A549 (cell line): ENCODE measurements at regions not wholly inside any gene's neighbourhood (a gene's known extent, or its start where the extent isn't known, plus 50 kb on each side); places are given as distances from the start of the nearest gene placed in this dataset.

Source experiments
- ATAC-seq, 2 experiments: fragments of 200-7000 bp in 1 of 2; fragments of >200 bp in 1 of 2; cut with Nextera tagmentation in 1 of 2; cut with Tn5 transposase in 1 of 2; 3 replicates each; pipeline versions ENCODE4 v1.8.0 to v1.9.1; 2018 to 2020; ENCODE audit warnings: mild to moderate bottlenecking in 1 of 2, moderate library complexity in 1 of 2
- CTCF ChIA-PET: fragments of 300-600 bp; sonication (Branson Sonifier 250); formaldehyde crosslinking; extraction: SDS; loops from one replicate; lab custom pipeline; 2021; ENCODE audit warnings: antibody characterized with exemption, inconsistent platforms; lab: Yijun Ruan, JAX
- POLR2A ChIA-PET: fragments of 350-600 bp; formaldehyde crosslinking; extraction: SDS; loops from one replicate; lab custom pipeline; 2021; ENCODE audit warnings: antibody characterized with exemption, inconsistent platforms; lab: Yijun Ruan, JAX
- DNase-seq, 2 experiments: peaks; one replicate each; pipeline versions ENCODE4 v3.0.0 to v3.0.0-alpha.2; 2011 to 2016; ENCODE audit warnings: low read depth in 1 of 2, low spot score in 1 of 2
- FAIRE-seq: peaks from 2 replicates; lab custom pipeline; 2011; peaks lifted over from hg19 to GRCh38; lab: Jason Lieb, UNC
- H3K27ac ChIP-seq, 2 experiments: fragments of >200 bp; sonication (Bioruptor Twin); formaldehyde crosslinking; 3 replicates each; pipeline ENCODE4 v1.5.1; 2016 to 2017
- H3K4me1 ChIP-seq: fragments of >200 bp; sonication (Bioruptor Twin); formaldehyde crosslinking; 3 replicates; pipeline ENCODE4 v1.6.1; 2016
- H3K4me2 ChIP-seq: fragments of >200 bp; sonication (Bioruptor Twin); formaldehyde crosslinking; 3 replicates; pipeline ENCODE4 v1.6.1; 2016
- H3K4me3 ChIP-seq: fragments of >200 bp; sonication (Bioruptor Twin); formaldehyde crosslinking; 3 replicates; pipeline ENCODE4 v1.5.1; 2016
- H3K9me3 ChIP-seq: fragments of >200 bp; sonication (Bioruptor Twin); formaldehyde crosslinking; 3 replicates; pipeline ENCODE4 v1.6.1; 2016
- BHLHE40 ChIP-seq: IDR thresholded peaks from 2 replicates; pipeline ENCODE4 v1.6.1; 2012; ENCODE audit warnings: low read depth, low read length, inconsistent platforms
- CBX2 ChIP-seq: fragments of 200-600 bp; sonication (generic); IDR thresholded peaks from 2 replicates; pipeline ENCODE4 v1.6.1; 2016; ENCODE audit warnings: low read depth, mild to moderate bottlenecking, borderline replicate concordance
- CBX8 ChIP-seq: fragments of 200-600 bp; sonication (generic); IDR thresholded peaks from 2 replicates; pipeline ENCODE4 v1.6.1; 2016
- CEBPB ChIP-seq, 2 experiments: fragments of >200 bp in 1 of 2; sonication (Bioruptor Twin) in 1 of 2; formaldehyde crosslinking in 1 of 2; IDR thresholded peaks; 2 replicates each; pipeline ENCODE4 v1.6.1; 2012 to 2016
- CHD4 ChIP-seq: fragments of 200-600 bp; sonication (generic); IDR thresholded peaks from 2 replicates; pipeline ENCODE4 v1.6.1; 2016; ENCODE audit warnings: antibody characterized with exemption, mild to moderate bottlenecking, borderline replicate concordance
- EHF ChIP-seq: fragments of 250-450 bp; sonication (Bioruptor Pico); IDR thresholded peaks from 2 replicates; pipeline ENCODE4 v1.5.0; 2020; ENCODE audit warnings: mild to moderate bottlenecking
- ESRRA ChIP-seq: fragments of 150-350 bp; IDR thresholded peaks from 2 replicates; pipeline ENCODE4 v1.6.1; 2014; ENCODE audit warnings: mild to moderate bottlenecking, low read length, borderline replicate concordance
- FOSB ChIP-seq: fragments of 250-450 bp; sonication (Bioruptor Pico); IDR thresholded peaks from 2 replicates; pipeline ENCODE4 v1.5.0; 2020; ENCODE audit warnings: mild to moderate bottlenecking, moderate library complexity
- FOSL2 ChIP-seq, 2 experiments: fragments of 450-650 bp in 1 of 2; fragments of >200 bp in 1 of 2; sonication (Bioruptor Twin) in 1 of 2; formaldehyde crosslinking; IDR thresholded peaks; 2 replicates each; pipeline versions ENCODE4 v1.5.0 to v1.6.1; 2016 to 2020; ENCODE audit warnings: mild to moderate bottlenecking in 1 of 2, moderate library complexity in 1 of 2
- FOXS1 ChIP-seq: fragments of 250-450 bp; sonication (Bioruptor Pico); IDR thresholded peaks from 2 replicates; pipeline ENCODE4 v1.5.0; 2020; ENCODE audit warnings: mild to moderate bottlenecking, moderate library complexity
- HDAC2 ChIP-seq: fragments of 200-600 bp; sonication (generic); IDR thresholded peaks from 2 replicates; pipeline ENCODE4 v1.6.1; 2016
- HOXA7 ChIP-seq: fragments of 250-450 bp; sonication (Bioruptor Pico); IDR thresholded peaks from 2 replicates; pipeline ENCODE4 v1.5.0; 2020; ENCODE audit warnings: mild to moderate bottlenecking, moderate library complexity
- HOXB13 ChIP-seq: fragments of 250-450 bp; sonication (Bioruptor Pico); IDR thresholded peaks from 2 replicates; pipeline ENCODE4 v1.5.0; 2020; ENCODE audit warnings: low read depth, mild to moderate bottlenecking, moderate library complexity
- HOXB5 ChIP-seq: fragments of 250-450 bp; sonication (Bioruptor Pico); IDR thresholded peaks from 2 replicates; pipeline ENCODE4 v1.5.0; 2020; ENCODE audit warnings: mild to moderate bottlenecking, moderate library complexity
- JUNB ChIP-seq: fragments of >200 bp; sonication (Bioruptor Twin); formaldehyde crosslinking; IDR thresholded peaks from 2 replicates; pipeline ENCODE4 v1.6.1; 2016
- MAFK ChIP-seq: fragments of 450-650 bp; IDR thresholded peaks from 2 replicates; pipeline ENCODE4 v1.6.1; 2014; ENCODE audit not compliant: partially characterized antibody
- MYC ChIP-seq: IDR thresholded peaks from 2 replicates; pipeline ENCODE4 v1.6.1; 2012; ENCODE audit warnings: mild to moderate bottlenecking, inconsistent platforms, low read length, improper control_type of control experiment, borderline replicate concordance
- NPAS2 ChIP-seq: fragments of 250-450 bp; sonication (Bioruptor Pico); IDR thresholded peaks from 2 replicates; pipeline ENCODE4 v1.8.0; 2022; ENCODE audit warnings: mild to moderate bottlenecking, moderate library complexity, borderline replicate concordance
- NR3C1 ChIP-seq: fragments of >200 bp; sonication (Bioruptor Twin); formaldehyde crosslinking; IDR thresholded peaks from 3 replicates; pipeline ENCODE4 v1.6.1; 2017
- POLR2A ChIP-seq: IDR thresholded peaks from 2 replicates; pipeline ENCODE4 v1.6.1; 2012; ENCODE audit warnings: mild to moderate bottlenecking, low read length
- POLR2AphosphoS2 ChIP-seq: conservative IDR thresholded peaks from 2 replicates; pipeline ENCODE4 v1.6.1; 2012; ENCODE audit warnings: low read length, improper control_type of control experiment, inconsistent platforms
- RAD21 ChIP-seq, 2 experiments: fragments of >200 bp in 1 of 2; sonication (Bioruptor Twin) in 1 of 2; formaldehyde crosslinking in 1 of 2; IDR thresholded peaks in 1 of 2; conservative IDR thresholded peaks in 1 of 2; 2 replicates in 1 of 2; 3 replicates in 1 of 2; pipeline ENCODE4 v1.6.1; 2012 to 2018; ENCODE audit warnings: inconsistent platforms in 1 of 2
- RARB ChIP-seq: fragments of 250-450 bp; sonication (Bioruptor Pico); IDR thresholded peaks from 2 replicates; pipeline ENCODE4 v1.8.0; 2021; ENCODE audit warnings: mild to moderate bottlenecking, moderate library complexity
- RFX5 ChIP-seq: fragments of 450-650 bp; IDR thresholded peaks from 2 replicates; pipeline ENCODE4 v1.7.1; 2014; ENCODE audit warnings: antibody characterized with exemption, mild to moderate bottlenecking, moderate library complexity
- TP53 ChIP-seq: fragments of 250-450 bp; sonication (Bioruptor Pico); IDR thresholded peaks from 2 replicates; pipeline ENCODE4 v1.5.0; 2021; ENCODE audit warnings: mild to moderate bottlenecking, moderate library complexity
- ZNF302 ChIP-seq: fragments of 250-450 bp; sonication (Bioruptor Pico); IDR thresholded peaks from 2 replicates; pipeline ENCODE4 v1.9.0; 2021; ENCODE audit warnings: inconsistent platforms, mild to moderate bottlenecking, moderate library complexity
- WGBS: methylation state at CpG from one replicate; pipeline ENCODE4 v1.1.6; 2017; ENCODE audit errors: missing lambda C conversion rate; 5-methylcytosine and 5-hydroxymethylcytosine counted together
- TF ChIP-seq, protein P1 (sequence below): IDR thresholded peaks from 2 replicates; pipeline ENCODE4 v1.6.1; 2012; ENCODE audit warnings: low read depth, borderline replicate concordance
- TF ChIP-seq, protein P2 (sequence below): fragments of >200 bp; sonication (Bioruptor Twin); formaldehyde crosslinking; IDR thresholded peaks from 3 replicates; pipeline ENCODE4 v1.6.1; 2016
- TF ChIP-seq, protein P3 (sequence below): fragments of 150-350 bp; IDR thresholded peaks from 2 replicates; pipeline ENCODE4 v1.6.1; 2014; ENCODE audit warnings: low read depth, mild to moderate bottlenecking, low read length
- TF ChIP-seq, protein P4 (sequence below): IDR thresholded peaks from 2 replicates; pipeline ENCODE4 v1.6.1; 2012
- TF ChIP-seq, protein P5 (sequence below): fragments of >200 bp; sonication (Bioruptor Twin); formaldehyde crosslinking; IDR thresholded peaks from 2 replicates; pipeline ENCODE4 v1.6.1; 2016

DNA sequence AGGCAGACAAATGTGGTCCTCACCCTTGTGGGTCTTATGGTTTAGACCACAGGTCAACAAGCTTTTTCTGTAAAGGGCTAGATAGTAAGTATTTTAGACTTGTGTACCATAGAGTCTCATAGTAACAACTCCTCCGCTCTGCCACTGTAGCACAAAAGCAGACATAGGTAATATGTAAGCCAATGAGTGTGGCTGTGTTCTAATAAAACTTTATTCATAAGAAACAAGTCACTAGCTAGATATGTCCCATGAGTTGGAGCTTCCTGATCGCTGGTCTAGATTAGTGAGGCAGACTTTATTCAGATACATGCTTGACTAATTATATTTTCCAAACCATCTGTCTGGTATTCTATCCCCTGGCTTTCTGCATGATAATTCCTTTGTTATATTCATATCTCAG, 196.4 kb upstream of the TSHZ2 start:
- no peak for DNase-seq
- TF ChIP-seq ZNF302 (CRISPR knock-in tag), result no peak
- TF ChIP-seq RFX5, result no peak
- TF ChIP-seq MAFK, result no peak
- no peak for TF ChIP-seq CBX8
- no peak for TF ChIP-seq CEBPB (IDR thresholded peaks at IDR 0.05)
- TF ChIP-seq HDAC2, result no peak
- no peak for TF ChIP-seq MYC
- no peak for TF ChIP-seq NPAS2 (CRISPR knock-in tag)
- TF ChIP-seq POLR2AphosphoS2, result no peak
- no peak for TF ChIP-seq BHLHE40
- 4% methylated on average over 2 of the region's 2 CpGs for WGBS
- FAIRE-seq, result no peak
- Histone ChIP-seq H3K4me2 (no peak overlapping the region), H3K4me1 (no peaks in the 10 kb centered on the region), H3K9me3 (no peaks in the 10 kb centered on the region), H3K27ac (no peak overlapping the region), H3K4me3 (no peak overlapping the region)
- no peak for ATAC-seq
- ChIA-PET POLR2A (no interaction called here), CTCF (interaction anchor here (0.6 to 1.1 kb wide), 2 partner anchors 13 to 33 kb away, joined by 3 read pairs; no protein-coding TSS in a partner anchor)

DNA sequence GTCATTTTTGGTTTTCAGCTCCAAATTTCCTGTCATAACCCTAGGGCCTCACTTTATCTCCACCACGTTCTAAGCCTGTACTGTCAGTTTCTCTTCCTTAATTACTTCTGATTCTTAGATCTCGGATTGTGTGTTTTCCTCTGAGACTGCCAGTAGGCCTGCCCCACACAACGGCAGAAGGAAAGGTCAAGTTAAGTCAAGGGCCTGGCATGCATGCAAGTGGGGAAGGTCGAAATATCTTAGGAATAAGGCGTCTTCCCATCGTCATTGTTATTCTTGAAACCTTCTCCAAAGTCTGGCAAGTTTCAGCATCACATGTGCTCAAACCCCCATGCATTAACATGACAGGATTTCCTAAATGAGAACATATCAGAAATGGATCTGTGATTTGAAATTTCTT, 203.5 kb upstream of the TSHZ2 start:
- Histone ChIP-seq H3K27ac (no peak overlapping the region), H3K4me3 (no peak overlapping the region), H3K4me1 (no peaks in the 10 kb centered on the region), H3K9me3 (no peaks in the 10 kb centered on the region), H3K4me2 (no peak overlapping the region)
- FAIRE-seq, result no peak
- TF ChIP-seq, protein P1, sequence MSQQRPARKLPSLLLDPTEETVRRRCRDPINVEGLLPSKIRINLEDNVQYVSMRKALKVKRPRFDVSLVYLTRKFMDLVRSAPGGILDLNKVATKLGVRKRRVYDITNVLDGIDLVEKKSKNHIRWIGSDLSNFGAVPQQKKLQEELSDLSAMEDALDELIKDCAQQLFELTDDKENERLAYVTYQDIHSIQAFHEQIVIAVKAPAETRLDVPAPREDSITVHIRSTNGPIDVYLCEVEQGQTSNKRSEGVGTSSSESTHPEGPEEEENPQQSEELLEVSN, result no peak
- TF ChIP-seq FOSL2 (IDR thresholded peaks at IDR 0.05) (no peak), FOSL2 (CRISPR knock-in tag; IDR thresholded peaks at IDR 0.05) (no peak), JUNB (no peak), NR3C1 (no peak), RAD21 (conservative IDR thresholded peaks at IDR 0.05 in 1 of 2, IDR thresholded peaks at IDR 0.05 in 1 of 2) (no peak), POLR2A (no peak), CBX2 (no peak), CHD4 (no peak), RARB (CRISPR knock-in tag) (no peak), RFX5 (no peak), TP53 (CRISPR knock-in tag) (no peak), HOXA7 (CRISPR knock-in tag) (no peak), HOXB13 (no peak), MAFK (no peak)
- TF ChIP-seq, protein P2, sequence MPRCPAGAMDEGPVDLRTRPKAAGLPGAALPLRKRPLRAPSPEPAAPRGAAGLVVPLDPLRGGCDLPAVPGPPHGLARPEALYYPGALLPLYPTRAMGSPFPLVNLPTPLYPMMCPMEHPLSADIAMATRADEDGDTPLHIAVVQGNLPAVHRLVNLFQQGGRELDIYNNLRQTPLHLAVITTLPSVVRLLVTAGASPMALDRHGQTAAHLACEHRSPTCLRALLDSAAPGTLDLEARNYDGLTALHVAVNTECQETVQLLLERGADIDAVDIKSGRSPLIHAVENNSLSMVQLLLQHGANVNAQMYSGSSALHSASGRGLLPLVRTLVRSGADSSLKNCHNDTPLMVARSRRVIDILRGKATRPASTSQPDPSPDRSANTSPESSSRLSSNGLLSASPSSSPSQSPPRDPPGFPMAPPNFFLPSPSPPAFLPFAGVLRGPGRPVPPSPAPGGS, result no peak
- DNase-seq, result no peak
- ChIA-PET POLR2A (no interaction called here), CTCF (no interaction called here)
- 4% methylated on average over 6 of the region's 6 CpGs for WGBS
- no peak for ATAC-seq

DNA sequence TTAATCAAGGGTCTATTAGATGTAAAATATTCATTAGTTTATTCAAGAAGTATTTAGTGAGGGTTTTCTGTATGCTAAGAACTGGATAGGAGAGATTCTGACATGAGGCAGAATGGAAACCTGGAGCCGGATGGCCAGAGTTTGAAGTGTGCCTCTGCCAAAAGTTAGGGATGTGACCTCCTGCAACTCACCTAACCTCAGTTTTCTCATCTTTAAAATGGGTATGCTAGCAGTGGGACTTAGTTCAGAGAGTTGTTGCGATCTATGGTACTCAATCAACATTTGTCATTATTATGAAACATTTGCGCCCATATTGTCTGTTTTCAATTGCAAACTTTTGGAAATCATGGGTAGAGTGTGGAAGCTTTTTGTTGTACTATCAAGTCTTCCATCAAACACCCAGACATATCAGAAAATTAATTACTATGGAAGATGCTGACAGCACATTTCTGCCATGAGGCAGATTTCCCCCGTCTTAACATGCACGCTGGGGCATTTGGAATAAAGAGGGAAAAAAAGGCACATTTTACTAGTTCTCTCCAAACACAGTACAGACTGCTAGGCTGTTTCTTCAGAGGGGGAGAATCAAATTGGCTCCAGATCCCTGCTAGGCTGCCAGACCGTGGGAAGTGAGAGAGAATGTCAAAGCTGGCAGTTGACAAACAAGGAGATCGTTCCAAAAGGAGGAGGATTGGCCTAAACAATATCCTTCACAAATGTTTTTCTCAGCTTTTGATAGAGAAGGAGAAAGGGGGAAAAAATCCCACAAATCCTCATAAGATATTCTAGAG, 205.3 kb upstream of the TSHZ2 start:
- DNase-seq, result no peak
- no peak for ATAC-seq
- 43% methylated on average over 7 of the region's 7 CpGs for WGBS
- Histone ChIP-seq H3K4me2 (no peak overlapping the region), H3K9me3 (no peaks in the 10 kb centered on the region), H3K4me1 (no peaks in the 10 kb centered on the region), H3K4me3 (no peak overlapping the region), H3K27ac (no peak overlapping the region)
- FAIRE-seq, result no peak
- CTCF ChIA-PET, result no interaction called here
- POLR2A ChIA-PET, result no interaction called here
- no peak for TF ChIP-seq FOXS1 (CRISPR knock-in tag)
- TF ChIP-seq, protein P3, sequence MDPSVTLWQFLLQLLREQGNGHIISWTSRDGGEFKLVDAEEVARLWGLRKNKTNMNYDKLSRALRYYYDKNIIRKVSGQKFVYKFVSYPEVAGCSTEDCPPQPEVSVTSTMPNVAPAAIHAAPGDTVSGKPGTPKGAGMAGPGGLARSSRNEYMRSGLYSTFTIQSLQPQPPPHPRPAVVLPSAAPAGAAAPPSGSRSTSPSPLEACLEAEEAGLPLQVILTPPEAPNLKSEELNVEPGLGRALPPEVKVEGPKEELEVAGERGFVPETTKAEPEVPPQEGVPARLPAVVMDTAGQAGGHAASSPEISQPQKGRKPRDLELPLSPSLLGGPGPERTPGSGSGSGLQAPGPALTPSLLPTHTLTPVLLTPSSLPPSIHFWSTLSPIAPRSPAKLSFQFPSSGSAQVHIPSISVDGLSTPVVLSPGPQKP, result no peak
- no peak for TF ChIP-seq EHF (CRISPR knock-in tag)
- no peak for TF ChIP-seq RARB (CRISPR knock-in tag)
- TF ChIP-seq, protein P4, sequence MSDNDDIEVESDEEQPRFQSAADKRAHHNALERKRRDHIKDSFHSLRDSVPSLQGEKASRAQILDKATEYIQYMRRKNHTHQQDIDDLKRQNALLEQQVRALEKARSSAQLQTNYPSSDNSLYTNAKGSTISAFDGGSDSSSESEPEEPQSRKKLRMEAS, result no peak
- no peak for TF ChIP-seq HOXB5 (CRISPR knock-in tag)
- no peak for TF ChIP-seq NPAS2 (CRISPR knock-in tag)
- TF ChIP-seq ESRRA, result no peak
- no peak for TF ChIP-seq FOSB
- no peak for TF ChIP-seq NR3C1
- TF ChIP-seq, protein P1, result no peak
- TF ChIP-seq, protein P5, sequence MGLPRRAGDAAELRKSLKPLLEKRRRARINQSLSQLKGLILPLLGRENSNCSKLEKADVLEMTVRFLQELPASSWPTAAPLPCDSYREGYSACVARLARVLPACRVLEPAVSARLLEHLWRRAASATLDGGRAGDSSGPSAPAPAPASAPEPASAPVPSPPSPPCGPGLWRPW, result no peak
- TF ChIP-seq MYC, result no peak
- no peak for TF ChIP-seq CBX8
- no peak for TF ChIP-seq CBX2
